GM23338 (cell line): ENCODE measurements at regions not wholly inside any gene's neighbourhood (a gene's known extent, or its start where the extent isn't known, plus 50 kb on each side); places are given as distances from the start of the nearest gene placed in this dataset.
"Not testable (repeated sequence)": the region's sequence is repeated elsewhere in the genome, so short reads cannot be mapped to it uniquely, and the experiment has no call there.

Experiments used
- CTCF ChIP-seq, 2 experiments: fragments of 200-600 bp in 1 of 2; sonication (generic) in 1 of 2; conservative IDR thresholded peaks; 2 replicates each; pipeline versions ENCODE4 v1.5.1 to v1.6.1; 2016 to 2017; ENCODE audit warnings: antibody characterized with exemption in 2 of 2, low read depth in 2 of 2, mild to moderate bottlenecking in 2 of 2, moderate library complexity in 1 of 2
- EZH2 ChIP-seq: fragments of 200-600 bp; sonication (generic); IDR thresholded peaks from one replicate; pipeline ENCODE4 v1.8.0; 2017; ENCODE audit warnings: antibody characterized with exemption, mild to moderate bottlenecking, low read depth; ENCODE audit not compliant: unreplicated experiment
- EZH2phosphoT487 ChIP-seq: fragments of 200-600 bp; sonication (generic); IDR thresholded peaks from one replicate; pipeline ENCODE4 v1.8.1; 2018; ENCODE audit warnings: antibody characterized with exemption; ENCODE audit not compliant: unreplicated experiment
- POLR2AphosphoS5 ChIP-seq: IDR thresholded peaks from 2 replicates; pipeline ENCODE4 v1.6.1; 2016; ENCODE audit warnings: antibody characterized with exemption, low read depth
- REST ChIP-seq: IDR thresholded peaks from one replicate; pipeline ENCODE4 v1.6.1; 2018; ENCODE audit warnings: antibody characterized with exemption; ENCODE audit not compliant: unreplicated experiment

DNA sequence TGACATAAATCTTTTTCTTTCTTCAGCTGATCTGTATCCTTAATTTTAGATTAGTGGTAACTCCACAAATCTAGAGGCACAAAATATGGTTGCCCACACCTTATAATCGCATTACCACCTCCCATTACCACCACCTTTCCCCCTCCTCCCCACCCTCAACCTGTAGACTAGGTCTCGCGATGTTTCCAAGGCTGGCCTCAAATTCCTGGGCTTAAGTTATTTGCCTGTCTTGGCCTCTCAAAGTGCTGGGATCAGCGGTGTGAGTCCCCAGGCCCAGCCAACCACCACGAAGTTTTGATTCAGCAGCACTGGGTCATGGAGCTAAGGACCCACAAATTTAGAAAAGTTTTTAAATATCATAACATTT lies 4242.2 kb upstream of the OR11H1 start:
- not testable (repeated sequence) for TF ChIP-seq CTCF (conservative IDR thresholded peaks at IDR 0.05; ENCODE audit: low read depth in 2 of 2); POLR2AphosphoS5; REST; EZH2; EZH2phosphoT487
